ENCODE measurements at regions not wholly inside any gene's neighbourhood (a gene's known extent, or its start where the extent isn't known, plus 50 kb on each side); places are given as distances from the start of the nearest gene placed in this dataset.

- Histone ChIP-seq H3K4me3 (ENCODE audit: extremely low read depth in 1 of 4, insufficient read depth in 2 of 4, low read depth in 3 of 4, low read length in 4 of 4) (no peak overlapping the region), H3K4ac (replicated peaks; ENCODE audit: insufficient read length, low read depth, low read length) (no peak overlapping the region), H3K56ac (replicated peaks; ENCODE audit: insufficient read length, low read depth, low read length) (no peak overlapping the region), H2AFZ (ENCODE audit: low read length) (no peak overlapping the region), H3K9me3 (ENCODE audit: insufficient read depth in 2 of 2, low read depth in 1 of 2, low read length in 1 of 2) (no peaks in the 10 kb centered on the region; a peak in 1 of 4 replicates), H2BK20ac (ENCODE audit: low read length) (0 out of 2 replicates have a peak overlapping the region, but pooled peaks have one; percentile 9), H2BK120ac (replicated peaks; ENCODE audit: low read depth, low read length) (no peak overlapping the region), H3K18ac (ENCODE audit: extremely low read depth, low read length) (no peak overlapping the region), H4K91ac (replicated peaks; ENCODE audit: insufficient read length, low read length) (no peak overlapping the region), H2BK5ac (ENCODE audit: low read depth, low read length) (no peak overlapping the region), H3K23ac (ENCODE audit: insufficient read length) (no peak overlapping the region), H3K79me2 (ENCODE audit: control insufficient read depth in 1 of 2, insufficient read depth in 2 of 2, low read length in 2 of 2) (no peaks in the 10 kb centered on the region), H3K36me3 (ENCODE audit: control insufficient read depth in 2 of 4, insufficient read depth in 4 of 4, low read length in 3 of 4) (no peaks in the 10 kb centered on the region), H3K4me1 (replicated peaks in 1 of 4; ENCODE audit: control insufficient read depth in 3 of 4, insufficient read depth in 4 of 4, low read length in 3 of 4) (no peaks in the 10 kb centered on the region; a peak in 1 of 7 replicates), H3K23me2 (ENCODE audit: low read depth, low read length) (no peaks in the 10 kb centered on the region), H4K8ac (ENCODE audit: extremely low read depth, insufficient read depth, low read length) (no peak overlapping the region), H3K14ac (ENCODE audit: insufficient read length) (no peak overlapping the region), H2AK5ac (ENCODE audit: low read depth, low read length) (no peak overlapping the region), H3K4me2 (ENCODE audit: insufficient read depth in 1 of 2, low read depth in 2 of 2, low read length in 2 of 2) (no peak overlapping the region), H3K79me1 (ENCODE audit: low read depth, low read length) (no peaks in the 10 kb centered on the region), H2BK15ac (ENCODE audit: low read length) (no peak overlapping the region), H3K9ac (replicated peaks in 1 of 4; ENCODE audit: extremely low read depth in 1 of 4, low read depth in 3 of 4, low read length in 3 of 4) (no peak overlapping the region), H4K5ac (ENCODE audit: insufficient read length, low read depth, low read length) (no peak overlapping the region), H4K20me1 (replicated peaks in 1 of 2; ENCODE audit: control insufficient read depth in 1 of 2, insufficient read depth in 2 of 2, low read length in 2 of 2) (no peaks in the 10 kb centered on the region), H3K27ac (ENCODE audit: low read depth, low read length) (no peak overlapping the region), H2BK12ac (ENCODE audit: low read depth, low read length) (peak overlapping the region; percentile 13; the same call in 1 of the 2 replicates), H3K27me3 (replicated peaks in 1 of 4; ENCODE audit: control insufficient read depth in 3 of 4, extremely low read depth in 1 of 4, insufficient read depth in 3 of 4, low read length in 3 of 4) (no peaks in the 10 kb centered on the region)
- DNase-seq (ENCODE audit: low read depth in 1 of 2, low spot score in 2 of 2) (no peak), FAIRE-seq (no peak)
- CTCF ChIA-PET (ENCODE audit: partially characterized antibody), result no interaction called here
- POLR2A ChIA-PET (ENCODE audit: partially characterized antibody), result interaction anchor here (0.8 kb wide), 1 partner anchor 39 kb away, joined by 3 read pairs; no protein-coding TSS in a partner anchor
- 91% methylated on average over 9 of the region's 9 CpGs; no CpG with 5 or more reads in 1 of the 2 experiments for WGBS, 2 experiments (ENCODE audit: extremely low coverage in 1 of 2, insufficient coverage in 1 of 2, insufficient read length in 1 of 2, insufficient replicate concordance in 2 of 2, low coverage in 1 of 2, low lambda C conversion rate in 2 of 2, missing lambda C conversion rate in 1 of 2)
- TF ChIP-seq ZNF274 (IDR thresholded peaks at IDR 0.05; ENCODE audit: borderline replicate concordance, extremely low read depth, low read length), result no peak
- TF ChIP-seq TAF7 (optimal IDR thresholded peaks at IDR 0.05; ENCODE audit: borderline replicate concordance, low read depth, low read length), result no peak
- no peak for TF ChIP-seq CTBP2 (IDR thresholded peaks at IDR 0.05; ENCODE audit: borderline replicate concordance, insufficient read depth, insufficient read length, low read length)
- no peak for TF ChIP-seq RBBP5 (IDR thresholded peaks at IDR 0.05; ENCODE audit: borderline replicate concordance, low read depth, low read length)
- TF ChIP-seq KDM5A (IDR thresholded peaks at IDR 0.05; ENCODE audit: low read length), result no peak
- TF ChIP-seq TCF12 (IDR thresholded peaks at IDR 0.05; ENCODE audit: low read depth, low read length), result no peak
- no peak for TF ChIP-seq NRF1 (IDR thresholded peaks at IDR 0.05; ENCODE audit: low read depth, low read length)
- no peak for TF ChIP-seq SUZ12 (IDR thresholded peaks at IDR 0.05; ENCODE audit: low read length)
- no peak for TF ChIP-seq POU5F1 (IDR thresholded peaks at IDR 0.05; ENCODE audit: low read depth, low read length)
- TF ChIP-seq CHD2 (IDR thresholded peaks at IDR 0.05; ENCODE audit: low read length), result no peak
- TF ChIP-seq SP2 (IDR thresholded peaks at IDR 0.05; ENCODE audit: low read length), result no peak
- no peak for TF ChIP-seq NANOG (IDR thresholded peaks at IDR 0.05; ENCODE audit: insufficient read depth, low read depth, low read length, poor library complexity, severe bottlenecking)
Observed at GRCh38 chr1:79478728-79479373, 472.3 kb upstream of the ADGRL4 start.

Data from H1 (cell line).